ENCODE measurements at regions not wholly inside any gene's neighbourhood (a gene's known extent, or its start where the extent isn't known, plus 50 kb on each side); places are given as distances from the start of the nearest gene placed in this dataset.
"Not testable (repeated sequence)": the region's sequence is repeated elsewhere in the genome, so short reads cannot be mapped to it uniquely, and the experiment has no call there.

DNA sequence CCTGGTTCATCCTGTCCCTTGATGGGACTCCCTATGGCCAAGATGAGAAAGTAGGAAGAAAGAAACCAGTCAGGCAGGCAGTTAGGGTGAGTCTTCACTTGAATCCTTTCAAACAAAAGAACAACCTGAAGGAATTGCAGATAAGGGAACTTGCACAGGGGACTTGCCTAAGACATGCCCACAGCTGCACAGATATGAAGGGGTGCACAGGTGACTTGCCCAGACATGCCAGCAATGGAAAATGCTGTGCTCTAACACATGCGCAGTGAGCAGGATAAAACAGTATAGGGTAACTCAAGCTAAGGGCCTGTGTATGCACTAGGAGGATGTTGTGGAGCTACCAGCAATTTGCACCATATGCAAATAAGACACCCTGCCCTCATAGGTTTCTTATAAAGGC is 404.6 kb upstream of the USP9Y start:
- Histone ChIP-seq H3K27me3 (ENCODE audit: control insufficient read depth, insufficient read depth, low read length) (no peaks in the 10 kb centered on the region), H3K4me3 (ENCODE audit: low read depth, low read length) (no peak overlapping the region), H3K36me3 (ENCODE audit: control insufficient read depth, insufficient read depth, low read length) (no peaks in the 10 kb centered on the region)
- TF ChIP-seq, protein P1, sequence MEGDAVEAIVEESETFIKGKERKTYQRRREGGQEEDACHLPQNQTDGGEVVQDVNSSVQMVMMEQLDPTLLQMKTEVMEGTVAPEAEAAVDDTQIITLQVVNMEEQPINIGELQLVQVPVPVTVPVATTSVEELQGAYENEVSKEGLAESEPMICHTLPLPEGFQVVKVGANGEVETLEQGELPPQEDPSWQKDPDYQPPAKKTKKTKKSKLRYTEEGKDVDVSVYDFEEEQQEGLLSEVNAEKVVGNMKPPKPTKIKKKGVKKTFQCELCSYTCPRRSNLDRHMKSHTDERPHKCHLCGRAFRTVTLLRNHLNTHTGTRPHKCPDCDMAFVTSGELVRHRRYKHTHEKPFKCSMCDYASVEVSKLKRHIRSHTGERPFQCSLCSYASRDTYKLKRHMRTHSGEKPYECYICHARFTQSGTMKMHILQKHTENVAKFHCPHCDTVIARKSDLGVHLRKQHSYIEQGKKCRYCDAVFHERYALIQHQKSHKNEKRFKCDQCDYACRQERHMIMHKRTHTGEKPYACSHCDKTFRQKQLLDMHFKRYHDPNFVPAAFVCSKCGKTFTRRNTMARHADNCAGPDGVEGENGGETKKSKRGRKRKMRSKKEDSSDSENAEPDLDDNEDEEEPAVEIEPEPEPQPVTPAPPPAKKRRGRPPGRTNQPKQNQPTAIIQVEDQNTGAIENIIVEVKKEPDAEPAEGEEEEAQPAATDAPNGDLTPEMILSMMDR (IDR thresholded peaks at IDR 0.05; ENCODE audit: insufficient read depth, low read length, severe bottlenecking) = no peak
- DNase-seq (ENCODE audit: low read depth) (peak; percentile 88), FAIRE-seq (no peak)

DNA sequence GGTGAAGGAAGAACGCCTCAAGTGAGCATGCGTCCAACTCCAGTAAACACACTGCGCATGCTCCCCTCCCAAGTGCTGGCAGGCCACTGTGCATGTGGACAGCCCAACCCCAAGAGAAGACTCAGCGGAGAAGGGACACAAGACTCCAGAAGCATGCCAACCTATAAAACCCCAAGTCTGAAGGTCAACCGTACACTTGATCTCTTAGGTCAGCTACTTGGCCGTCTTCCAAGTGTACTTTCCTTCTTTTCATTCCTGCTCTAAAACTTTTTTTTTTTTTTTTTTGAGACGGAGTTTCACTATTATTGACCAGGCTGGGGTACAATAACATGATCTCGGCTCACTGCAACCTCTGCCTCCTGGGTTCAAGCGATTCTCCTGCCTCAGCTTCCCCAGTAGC is 401.2 kb upstream of the USP9Y start:
- not testable (repeated sequence) for H3K27me3 ChIP-seq (ENCODE audit: control insufficient read depth, insufficient read depth, low read length); DNase-seq (ENCODE audit: low read depth); FAIRE-seq; H3K4me3 ChIP-seq (ENCODE audit: low read depth, low read length); H3K36me3 ChIP-seq (ENCODE audit: control insufficient read depth, insufficient read depth, low read length)

DNA sequence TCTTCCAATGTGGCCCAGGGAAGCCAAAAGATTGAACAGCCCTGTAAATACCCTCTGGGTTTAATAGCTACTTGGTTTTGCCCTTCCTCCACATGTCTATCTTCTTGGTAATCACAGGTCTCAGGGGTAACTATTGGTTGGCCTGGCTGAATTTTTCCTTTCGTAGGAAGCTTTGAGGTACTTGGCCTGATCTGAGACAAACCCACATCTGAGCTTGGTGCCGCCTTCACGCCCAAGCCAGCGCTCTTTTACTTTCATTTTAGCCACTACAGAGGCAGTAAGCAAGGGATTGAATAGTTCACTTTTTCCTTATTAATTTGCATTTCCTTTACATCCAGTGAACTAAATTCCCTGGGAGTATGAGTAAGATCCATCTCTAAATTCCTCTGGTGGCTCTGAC is 397.6 kb upstream of the USP9Y start:
- H3K4me3 ChIP-seq (ENCODE audit: low read depth, low read length) = no peak overlapping the region
- H3K27me3 ChIP-seq (ENCODE audit: control insufficient read depth, insufficient read depth, low read length) = no peaks in the 10 kb centered on the region
- TF ChIP-seq, protein P1 (IDR thresholded peaks at IDR 0.05; ENCODE audit: insufficient read depth, low read length, severe bottlenecking) = no peak
- H3K36me3 ChIP-seq (ENCODE audit: control insufficient read depth, insufficient read depth, low read length) = no peaks in the 10 kb centered on the region
- DNase-seq (ENCODE audit: low read depth) (no peak), FAIRE-seq (no peak)

DNA sequence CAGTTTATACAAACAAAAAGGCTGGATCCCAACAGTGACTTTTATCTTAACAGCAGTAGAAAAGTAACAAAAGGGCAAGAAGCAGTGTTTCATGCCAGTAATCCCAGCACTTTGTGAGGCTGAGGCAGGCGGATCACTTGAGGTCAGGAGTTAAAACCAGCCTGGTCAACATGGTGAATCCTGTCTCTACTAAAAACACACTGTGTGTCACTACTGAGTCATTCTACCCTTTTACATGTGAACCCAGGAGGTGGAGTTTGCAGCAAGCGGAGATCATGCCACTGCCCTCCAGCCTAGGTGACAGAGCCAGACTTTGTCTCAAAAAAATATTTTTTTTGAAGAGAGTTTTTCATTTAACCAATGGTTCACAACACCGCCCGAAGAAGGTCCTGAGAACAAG is 395.6 kb upstream of the USP9Y start:
- H3K36me3 ChIP-seq (ENCODE audit: control insufficient read depth, insufficient read depth, low read length) = no peaks in the 10 kb centered on the region
- no peak for FAIRE-seq
- H3K27me3 ChIP-seq (ENCODE audit: control insufficient read depth, insufficient read depth, low read length) = no peaks in the 10 kb centered on the region
- TF ChIP-seq, protein P1 (IDR thresholded peaks at IDR 0.05; ENCODE audit: insufficient read depth, low read length, severe bottlenecking) = no peak
- H3K4me3 ChIP-seq (ENCODE audit: low read depth, low read length) = no peak overlapping the region
- DNase-seq (ENCODE audit: low read depth) = peak; percentile 75

DNA sequence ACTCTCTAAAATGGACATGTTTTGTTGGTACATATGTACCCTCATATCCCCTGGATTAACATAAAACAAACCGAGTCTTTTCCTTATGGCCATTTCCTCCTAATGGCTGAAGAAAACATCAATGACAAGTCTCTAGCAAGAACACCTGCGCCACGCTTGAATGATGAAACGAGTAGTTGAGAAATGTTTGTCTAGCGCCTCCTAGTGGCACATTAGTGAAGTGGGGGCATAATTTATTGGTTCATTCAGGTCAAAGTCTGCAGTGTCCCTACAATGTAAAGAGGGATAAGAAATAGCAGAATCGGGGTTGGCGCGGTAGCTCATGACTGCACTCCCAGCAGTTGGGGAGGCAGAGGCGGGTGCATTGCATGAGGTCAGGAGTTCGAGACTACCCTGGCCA is 391.8 kb upstream of the USP9Y start:
- Histone ChIP-seq H3K36me3 (ENCODE audit: control insufficient read depth, insufficient read depth, low read length) (no peaks in the 10 kb centered on the region), H3K27me3 (ENCODE audit: control insufficient read depth, insufficient read depth, low read length) (no peaks in the 10 kb centered on the region), H3K4me3 (ENCODE audit: low read depth, low read length) (no peak overlapping the region)
- DNase-seq (ENCODE audit: low read depth) = peak; percentile 40
- FAIRE-seq = no peak
- TF ChIP-seq, protein P1 (IDR thresholded peaks at IDR 0.05; ENCODE audit: insufficient read depth, low read length, severe bottlenecking) = peak; percentile 51

DNA sequence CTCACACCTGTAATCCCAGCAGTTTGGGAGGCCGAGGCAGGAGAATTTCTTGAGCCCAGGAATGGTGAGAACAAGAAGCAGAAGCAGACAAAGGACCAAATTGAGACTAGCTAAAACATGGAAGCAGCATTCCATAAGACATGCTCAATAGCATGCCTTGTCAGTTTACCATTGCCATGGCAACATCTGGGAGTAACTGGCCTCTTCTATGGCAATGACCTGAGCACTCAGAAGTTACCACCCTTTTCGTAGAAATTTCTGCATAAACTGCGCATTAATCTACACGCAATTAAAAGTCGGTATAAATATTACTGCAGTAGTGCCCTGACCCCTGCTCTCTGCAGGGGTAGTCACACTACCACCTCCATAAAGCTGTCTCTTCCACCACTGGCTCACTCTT is 390.2 kb upstream of the USP9Y start:
- no peak for FAIRE-seq
- TF ChIP-seq, protein P1 (IDR thresholded peaks at IDR 0.05; ENCODE audit: insufficient read depth, low read length, severe bottlenecking) = no peak

More for the DNA sequence above, 390.2 kb upstream of the USP9Y start:
- Histone ChIP-seq H3K27me3 (ENCODE audit: control insufficient read depth, insufficient read depth, low read length) (no peaks in the 10 kb centered on the region), H3K4me3 (ENCODE audit: low read depth, low read length) (no peak overlapping the region), H3K36me3 (ENCODE audit: control insufficient read depth, insufficient read depth, low read length) (no peaks in the 10 kb centered on the region)
- no peak for DNase-seq (ENCODE audit: low read depth)
